Esophagus squamous epithelium (tissue), 4 donors: ENCODE measurements at regions not wholly inside any gene's neighbourhood (a gene's known extent, or its start where the extent isn't known, plus 50 kb on each side); places are given as distances from the start of the nearest gene placed in this dataset.

Source experiments
- POLR2A ChIP-seq, 4 donors: fragments of 450-650 bp; IDR thresholded peaks; one replicate each; pipeline ENCODE4 v1.6.1; 2017; ENCODE audit warnings: antibody characterized with exemption in 4 of 4, mild to moderate bottlenecking in 4 of 4, moderate library complexity in 3 of 4
- TF ChIP-seq, protein P1 (sequence below), 6 experiments: fragments of 450-650 bp in 4 of 6; fragments of 200-600 bp in 2 of 6; sonication (generic) in 2 of 6; IDR thresholded peaks; one replicate each; pipeline ENCODE4 v1.5.1; 2016 to 2019; ENCODE audit warnings: antibody characterized with exemption in 6 of 6, mild to moderate bottlenecking in 4 of 6, moderate library complexity in 4 of 6

DNA sequence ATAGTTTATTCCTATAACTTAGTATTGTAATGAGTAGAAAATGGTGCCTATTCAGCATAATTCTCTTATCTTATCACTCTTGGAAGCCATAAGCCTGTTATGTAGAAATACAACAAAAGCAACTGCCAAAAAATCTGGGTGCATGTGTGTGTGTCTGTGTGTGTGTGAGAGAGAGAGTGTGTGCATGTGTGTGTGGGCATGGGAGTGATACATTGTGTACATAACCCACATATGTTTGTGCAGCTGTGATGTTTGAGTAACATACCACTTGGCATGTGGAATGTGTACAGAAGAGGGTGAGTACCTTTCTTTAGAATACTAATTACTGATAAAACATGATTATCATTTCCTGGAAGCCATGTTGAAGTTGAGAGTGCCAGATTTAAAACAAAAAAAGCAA is 642.3 kb upstream of the SYT4 start:
- no peak for TF ChIP-seq POLR2A (IDR thresholded peaks at IDR 0.05)
- TF ChIP-seq, protein P1, sequence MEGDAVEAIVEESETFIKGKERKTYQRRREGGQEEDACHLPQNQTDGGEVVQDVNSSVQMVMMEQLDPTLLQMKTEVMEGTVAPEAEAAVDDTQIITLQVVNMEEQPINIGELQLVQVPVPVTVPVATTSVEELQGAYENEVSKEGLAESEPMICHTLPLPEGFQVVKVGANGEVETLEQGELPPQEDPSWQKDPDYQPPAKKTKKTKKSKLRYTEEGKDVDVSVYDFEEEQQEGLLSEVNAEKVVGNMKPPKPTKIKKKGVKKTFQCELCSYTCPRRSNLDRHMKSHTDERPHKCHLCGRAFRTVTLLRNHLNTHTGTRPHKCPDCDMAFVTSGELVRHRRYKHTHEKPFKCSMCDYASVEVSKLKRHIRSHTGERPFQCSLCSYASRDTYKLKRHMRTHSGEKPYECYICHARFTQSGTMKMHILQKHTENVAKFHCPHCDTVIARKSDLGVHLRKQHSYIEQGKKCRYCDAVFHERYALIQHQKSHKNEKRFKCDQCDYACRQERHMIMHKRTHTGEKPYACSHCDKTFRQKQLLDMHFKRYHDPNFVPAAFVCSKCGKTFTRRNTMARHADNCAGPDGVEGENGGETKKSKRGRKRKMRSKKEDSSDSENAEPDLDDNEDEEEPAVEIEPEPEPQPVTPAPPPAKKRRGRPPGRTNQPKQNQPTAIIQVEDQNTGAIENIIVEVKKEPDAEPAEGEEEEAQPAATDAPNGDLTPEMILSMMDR (IDR thresholded peaks at IDR 0.05), result no peak
